ENCODE measurements at regions not wholly inside any gene's neighbourhood (a gene's known extent, or its start where the extent isn't known, plus 50 kb on each side); places are given as distances from the start of the nearest gene placed in this dataset.

- TF ChIP-seq, protein P1, sequence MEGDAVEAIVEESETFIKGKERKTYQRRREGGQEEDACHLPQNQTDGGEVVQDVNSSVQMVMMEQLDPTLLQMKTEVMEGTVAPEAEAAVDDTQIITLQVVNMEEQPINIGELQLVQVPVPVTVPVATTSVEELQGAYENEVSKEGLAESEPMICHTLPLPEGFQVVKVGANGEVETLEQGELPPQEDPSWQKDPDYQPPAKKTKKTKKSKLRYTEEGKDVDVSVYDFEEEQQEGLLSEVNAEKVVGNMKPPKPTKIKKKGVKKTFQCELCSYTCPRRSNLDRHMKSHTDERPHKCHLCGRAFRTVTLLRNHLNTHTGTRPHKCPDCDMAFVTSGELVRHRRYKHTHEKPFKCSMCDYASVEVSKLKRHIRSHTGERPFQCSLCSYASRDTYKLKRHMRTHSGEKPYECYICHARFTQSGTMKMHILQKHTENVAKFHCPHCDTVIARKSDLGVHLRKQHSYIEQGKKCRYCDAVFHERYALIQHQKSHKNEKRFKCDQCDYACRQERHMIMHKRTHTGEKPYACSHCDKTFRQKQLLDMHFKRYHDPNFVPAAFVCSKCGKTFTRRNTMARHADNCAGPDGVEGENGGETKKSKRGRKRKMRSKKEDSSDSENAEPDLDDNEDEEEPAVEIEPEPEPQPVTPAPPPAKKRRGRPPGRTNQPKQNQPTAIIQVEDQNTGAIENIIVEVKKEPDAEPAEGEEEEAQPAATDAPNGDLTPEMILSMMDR (IDR thresholded peaks at IDR 0.05; ENCODE audit: insufficient read depth, low read length, poor library complexity, severe bottlenecking) = no peak
- no peak for TF ChIP-seq EZH2phosphoT487 (conservative IDR thresholded peaks at IDR 0.05; ENCODE audit: low read length)
Measured at GRCh38 chr16:55929181-55929580, 54.0 kb upstream of the CES5A start.

Data from SU-DHL-6 (cell line).